Caki2 (cell line): ENCODE measurements at regions not wholly inside any gene's neighbourhood (a gene's known extent, or its start where the extent isn't known, plus 50 kb on each side); places are given as distances from the start of the nearest gene placed in this dataset.
"Not testable (repeated sequence)": the region's sequence is repeated elsewhere in the genome, so short reads cannot be mapped to it uniquely, and the experiment has no call there.

Source experiments
- DNase-seq: peaks from one replicate; pipeline ENCODE4 v3.0.0-alpha.2; 2015; ENCODE audit warnings: low read depth
- in situ Hi-C: cut with HindIII; loops from 2 replicates; pipeline ENCODE4 v1.10.0; 2016; ENCODE audit warnings: low sequenced_read_pairs, low pct_unique_long_range_greater_than_20kb, mixed read lengths

- DNase-seq = no peak
- in situ Hi-C loops = no loop called here
Measured at GRCh38 chr2:84033347-84033974, 425.6 kb downstream of the SUCLG1 start.

DNA sequence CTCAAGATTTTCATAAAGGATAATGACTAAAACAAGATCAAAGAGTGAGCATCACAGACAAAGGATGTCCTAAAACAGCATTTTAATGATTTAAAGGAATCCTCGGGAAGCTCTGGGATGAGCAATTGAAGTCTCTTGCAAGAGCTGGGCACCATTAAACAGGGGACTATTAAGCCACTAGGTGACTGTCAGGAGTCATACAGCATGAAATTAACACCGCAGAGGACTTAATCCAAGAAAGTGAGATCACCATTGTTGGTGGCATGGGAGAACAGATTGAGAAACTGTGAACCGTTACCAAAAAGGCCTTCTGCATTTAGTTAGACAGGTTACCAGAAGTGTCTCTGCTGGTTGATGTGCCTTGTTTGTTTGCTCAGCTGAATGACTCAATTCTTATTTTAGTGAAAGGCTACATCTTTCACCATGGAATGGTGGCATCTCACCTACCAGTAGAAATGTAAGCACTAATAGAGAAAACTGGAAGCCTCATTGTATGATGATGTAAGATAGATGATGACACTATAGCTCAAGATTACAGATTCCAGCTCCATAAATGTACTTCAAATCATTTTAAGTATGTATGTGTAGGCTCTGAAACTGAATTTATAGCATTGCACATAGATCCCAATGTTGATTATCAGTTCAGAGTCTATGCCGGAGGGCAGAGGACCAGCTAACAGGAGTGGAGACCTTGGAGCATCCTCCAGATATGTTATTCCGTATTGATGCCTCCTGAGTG is 427.6 kb downstream of the SUCLG1 start:
- DNase-seq = no peak

DNA sequence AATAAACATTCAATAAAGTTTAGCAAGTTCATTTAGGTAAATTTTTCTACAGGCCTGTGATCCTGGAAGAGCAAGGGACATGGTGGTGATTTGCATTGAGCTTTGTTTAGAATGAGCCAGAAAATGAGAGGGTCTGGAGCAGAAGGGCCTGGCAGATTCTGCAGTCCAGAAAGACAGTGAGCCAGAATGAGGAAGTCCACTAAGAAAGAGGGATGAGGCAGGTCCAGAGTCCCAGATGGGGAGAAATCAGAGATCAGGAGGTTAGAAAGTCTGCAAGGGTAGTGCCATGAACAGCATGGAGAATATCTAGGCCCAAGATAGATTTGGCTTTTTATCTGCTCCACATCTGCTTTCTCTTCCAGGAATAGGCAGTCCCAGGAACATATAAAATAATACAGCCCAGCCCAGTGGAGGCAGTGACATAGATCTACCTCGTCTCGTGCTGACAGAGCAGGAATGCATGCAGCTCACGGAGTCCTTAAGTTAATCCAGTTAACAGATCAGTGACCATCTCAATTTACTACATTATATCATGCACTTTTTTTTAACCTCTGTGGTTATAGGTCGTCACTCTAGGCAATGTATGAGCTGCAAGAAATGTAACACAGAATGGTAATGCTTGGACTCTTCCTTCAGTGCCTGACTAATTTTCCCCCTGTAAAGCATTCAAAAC is 429.0 kb downstream of the SUCLG1 start:
- in situ Hi-C loops = no loop called here

More for the DNA sequence above, 427.6 kb downstream of the SUCLG1 start:
- in situ Hi-C loops = no loop called here

GRCh38 chr2:84026818-84027217 is 432.3 kb downstream of the SUCLG1 start:
- in situ Hi-C loops = no loop called here
- no peak for DNase-seq

More for the DNA sequence above, 429.0 kb downstream of the SUCLG1 start:
- peak; percentile 4 for DNase-seq

GRCh38 chr2:84022810-84023431 is 436.2 kb downstream of the SUCLG1 start:
- in situ Hi-C loops = no loop called here
- DNase-seq = peak; percentile 40

GRCh38 chr2:84017010-84017409 is 442.1 kb downstream of the SUCLG1 start:
- no peak for DNase-seq
- in situ Hi-C loops = no loop called here

GRCh38 chr2:84016183-84016582 is 442.9 kb downstream of the SUCLG1 start:
- DNase-seq = no peak
- in situ Hi-C loops = no loop called here

DNA sequence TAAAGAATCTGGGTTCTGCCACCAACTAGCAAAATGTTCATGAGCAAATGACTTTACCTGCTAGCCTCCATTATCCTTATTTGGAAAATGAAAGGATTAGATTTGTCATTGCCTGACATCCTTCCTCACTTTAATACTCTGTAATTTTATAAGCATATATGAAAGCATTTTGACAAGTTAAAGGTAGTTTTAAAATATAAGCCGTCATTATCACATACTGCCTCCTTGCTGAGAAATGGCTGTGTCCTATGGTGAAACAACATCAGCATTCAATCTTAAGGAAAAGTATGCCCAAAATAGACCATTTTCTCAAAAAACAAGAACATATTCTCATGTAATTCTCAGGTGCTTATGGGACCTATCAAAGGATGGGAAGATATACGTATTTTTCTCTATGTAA is 461.2 kb downstream of the SUCLG1 start:
- in situ Hi-C loops = no loop called here
- no peak for DNase-seq

DNA sequence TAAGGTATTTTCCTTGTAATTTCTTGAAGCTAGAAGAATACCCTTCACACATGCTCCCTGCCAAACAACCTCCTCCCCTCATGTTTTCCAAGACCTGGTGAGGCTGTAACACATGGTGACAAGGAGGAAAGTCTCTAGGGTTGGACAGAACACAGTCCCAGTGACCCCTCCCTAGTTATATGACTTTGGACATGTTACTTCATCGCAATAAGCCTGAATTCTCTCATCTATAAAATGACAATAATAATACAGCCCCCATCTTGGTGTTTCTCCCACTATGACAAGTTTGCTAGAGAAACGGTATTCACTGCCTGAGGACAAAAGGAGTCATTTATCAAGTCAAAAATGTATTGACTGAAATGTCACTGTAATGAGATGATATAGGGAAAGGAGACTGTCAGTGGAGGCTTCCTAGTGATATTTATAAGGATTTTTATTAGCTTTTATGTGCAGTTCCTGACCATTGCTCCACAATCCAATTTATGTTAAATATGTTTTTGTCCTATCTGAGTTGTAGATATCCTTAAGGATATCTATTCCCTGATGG is 464.4 kb downstream of the SUCLG1 start:
- DNase-seq = no peak
- in situ Hi-C loops = no loop called here

- in situ Hi-C loops = no loop called here
- peak; percentile 12 for DNase-seq
Measured at GRCh38 chr2:83993873-83994632, 465.0 kb downstream of the SUCLG1 start.

DNA sequence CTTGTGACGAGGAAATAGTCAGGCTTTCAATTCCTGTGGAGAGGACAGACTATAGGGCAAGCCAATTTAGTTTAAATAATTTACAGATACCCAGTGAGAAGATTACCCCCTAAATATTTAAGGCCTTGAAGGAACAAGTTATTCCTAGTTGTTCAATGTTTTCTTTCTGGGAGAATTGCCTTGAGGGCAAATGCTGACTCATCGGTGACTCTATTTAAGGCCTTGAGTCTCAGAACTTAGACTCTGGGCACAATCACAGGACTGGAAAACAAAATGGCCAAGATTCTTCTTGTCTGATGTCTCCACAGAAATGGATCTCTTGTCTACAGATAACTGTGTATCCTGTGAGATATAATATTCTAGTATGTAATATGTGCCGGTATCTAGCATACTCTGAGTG is 467.1 kb downstream of the SUCLG1 start:
- in situ Hi-C loops = no loop called here
- DNase-seq = peak; percentile 31

DNA sequence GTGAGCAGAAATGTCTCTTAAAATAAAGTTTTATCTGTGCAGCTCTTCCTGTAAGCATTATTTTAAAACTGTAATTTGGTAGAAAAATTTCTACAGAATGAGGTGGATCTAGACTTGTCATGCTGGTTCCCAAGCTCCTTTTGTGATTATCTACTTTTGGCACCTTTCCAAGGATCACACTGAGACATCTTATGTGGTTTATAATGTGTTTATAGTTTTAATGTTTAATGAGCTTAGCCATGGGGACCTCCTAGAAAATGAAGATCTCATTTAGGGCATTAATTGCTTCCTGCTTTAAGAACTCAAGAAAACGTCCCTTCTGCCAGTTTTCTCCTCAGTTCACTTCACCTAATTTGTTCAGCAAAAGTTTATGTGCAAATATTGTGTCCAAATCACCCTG is 468.4 kb downstream of the SUCLG1 start:
- in situ Hi-C loops = no loop called here
- peak; percentile 14 for DNase-seq

GRCh38 chr2:83976628-83977027 is 482.5 kb downstream of the SUCLG1 start:
- DNase-seq, in situ Hi-C loops: not testable (repeated sequence)

DNA sequence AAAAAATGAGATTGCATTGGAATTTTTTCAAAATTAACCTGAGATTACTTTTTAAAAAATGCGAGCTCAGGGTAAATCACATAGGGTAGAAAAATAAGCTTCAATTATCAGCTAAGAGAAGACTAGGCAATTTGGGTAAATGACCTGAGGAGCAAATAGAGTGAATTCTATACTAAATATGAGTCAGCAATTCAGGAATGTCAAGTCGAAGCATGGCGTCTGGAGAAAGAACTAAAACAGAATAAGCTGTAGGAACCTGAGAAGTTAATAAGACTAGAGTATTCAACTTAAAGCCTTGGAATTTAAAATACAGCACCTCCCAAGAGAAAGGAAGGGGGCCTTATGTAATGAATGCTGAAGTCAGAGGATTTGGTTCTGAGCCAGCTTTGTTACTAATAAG is 487.0 kb downstream of the SUCLG1 start:
- in situ Hi-C loops = no loop called here
- no peak for DNase-seq

DNA sequence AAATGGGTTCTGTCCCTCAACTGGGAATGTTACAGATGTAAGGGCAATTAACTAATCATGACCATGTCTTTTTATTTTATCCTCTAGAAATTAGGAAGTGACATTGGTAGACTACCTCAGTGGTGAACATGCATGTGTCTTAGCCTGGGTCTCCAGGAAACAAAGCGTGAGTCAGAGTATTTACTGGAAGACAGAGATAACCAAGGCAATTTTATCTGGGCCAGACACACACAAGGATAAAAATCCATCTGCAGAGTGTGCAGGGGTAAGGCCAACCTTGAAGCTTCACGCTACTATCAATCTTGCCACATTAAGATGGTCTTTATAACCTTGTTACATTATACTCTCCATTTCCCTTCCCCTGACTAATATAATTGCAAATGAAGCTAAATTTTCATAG is 487.5 kb downstream of the SUCLG1 start:
- in situ Hi-C loops = no loop called here
- no peak for DNase-seq

DNA sequence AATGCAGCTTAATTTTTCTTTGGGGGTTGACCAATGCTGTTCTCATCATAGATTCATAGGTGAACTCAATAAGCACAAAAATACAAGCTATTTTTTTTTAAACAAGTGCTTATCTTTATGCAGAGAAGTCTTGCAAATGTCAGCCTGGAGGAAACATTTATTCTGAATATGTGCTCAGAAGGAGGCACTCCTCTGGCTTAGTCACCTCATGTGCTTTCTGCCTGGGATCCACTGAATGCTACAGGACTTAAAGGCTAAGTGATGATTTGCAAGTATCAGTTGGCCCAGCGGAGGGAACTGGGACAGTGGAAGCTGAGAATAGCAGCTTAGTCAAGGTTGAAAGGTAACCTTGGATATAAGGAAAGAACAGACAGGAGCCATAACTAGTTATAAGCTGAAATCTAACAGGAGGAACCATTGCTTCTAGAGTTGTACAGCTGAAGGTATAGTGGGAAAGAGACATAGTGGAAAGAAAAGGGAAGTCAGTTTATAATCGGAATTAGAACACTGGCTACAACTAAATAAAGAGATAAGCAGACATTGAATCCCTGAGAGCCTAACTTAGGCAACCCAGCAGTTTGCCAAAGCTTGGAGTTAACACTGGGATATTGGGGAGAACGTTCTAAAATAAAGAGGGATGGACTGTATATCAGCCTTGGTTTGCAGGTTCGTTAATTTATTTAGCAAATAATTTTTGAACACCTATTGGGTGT is 488.7 kb downstream of the SUCLG1 start:
- in situ Hi-C loops = no loop called here
- no peak for DNase-seq

DNA sequence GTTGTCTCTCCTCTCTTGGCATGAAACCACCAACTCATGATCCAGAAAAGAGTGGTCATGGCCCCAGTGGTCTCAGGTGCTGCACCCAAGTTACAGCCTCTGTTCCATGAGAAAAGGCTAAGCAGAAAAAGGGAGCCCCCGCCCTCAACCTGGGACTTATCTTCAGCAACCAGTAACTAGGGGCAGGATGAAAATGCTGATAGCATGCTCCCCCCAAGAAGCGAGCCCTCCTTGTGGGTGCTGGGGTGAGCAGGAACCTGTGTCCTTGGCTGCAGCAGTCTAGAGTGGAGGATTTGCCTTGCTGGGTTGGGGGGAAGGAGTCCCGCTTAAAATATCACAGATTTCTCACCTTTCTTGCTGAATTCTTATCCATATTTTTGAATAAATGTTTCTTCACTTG is 490.0 kb downstream of the SUCLG1 start:
- in situ Hi-C loops = no loop called here
- no peak for DNase-seq

- no peak for DNase-seq
- in situ Hi-C loops = no loop called here
Measured at GRCh38 chr2:83967854-83968253, 491.2 kb downstream of the SUCLG1 start.
